Psoas muscle (tissue), 7 donors: ENCODE measurements at regions not wholly inside any gene's neighbourhood (a gene's known extent, or its start where the extent isn't known, plus 50 kb on each side); places are given as distances from the start of the nearest gene placed in this dataset.
A peak's percentile ranks its signal among the peaks of the same experiment; 100 is the strongest.

Experiments
- ATAC-seq, 4 donors: fragments of 200-7000 bp; cut with Tn5 transposase; one replicate each; pipeline ENCODE4 v1.9.1; 2020; ENCODE audit warnings: moderate library complexity in 3 of 4, mild to moderate bottlenecking in 2 of 4
- DNase-seq, 2 donors: peaks; one replicate each; pipeline ENCODE4 v3.0.0-alpha.2; 2020
- H3K27ac ChIP-seq: fragments of 200-600 bp; one replicate; pipeline ENCODE4 v1.8.0; 2022
- H3K27me3 ChIP-seq, 3 donors: fragments of 200-600 bp in 1 of 3; one replicate each; pipeline versions ENCODE4 v1.6.1 to v1.8.0; 2013 to 2022; ENCODE audit warnings: low read length in 2 of 3, mild to moderate bottlenecking in 2 of 3, moderate library complexity in 1 of 3; ENCODE audit not compliant: insufficient read depth in 3 of 3
- H3K36me3 ChIP-seq, 2 donors: fragments of 200-600 bp in 1 of 2; one replicate each; pipeline versions ENCODE4 v1.6.1 to v1.8.0; 2013 to 2022; ENCODE audit warnings: low read depth in 1 of 2, mild to moderate bottlenecking in 1 of 2, moderate library complexity in 1 of 2; ENCODE audit not compliant: insufficient read depth in 1 of 2
- H3K4me1 ChIP-seq: fragments of 200-600 bp; one replicate; pipeline ENCODE4 v1.8.0; 2022
- H3K4me3 ChIP-seq: fragments of 200-600 bp; one replicate; pipeline ENCODE4 v1.8.0; 2022; ENCODE audit warnings: mild to moderate bottlenecking
- H3K9me3 ChIP-seq: fragments of 200-600 bp; one replicate; pipeline ENCODE4 v1.8.0; 2022
- WGBS, 3 donors: extraction: QIAGEN DNeasy Blood & Tissue Kit; methylation state at CpG; one replicate each; pipeline versions ENCODE4 v1.1.6 to v1.1.7; 2013; 5-methylcytosine and 5-hydroxymethylcytosine counted together
- intact Hi-C, 2 donors: fragments of 100-400 bp; cut with DNase I; formaldehyde crosslinking; loops; one replicate each; pipeline versions ENCODE4 v1.11.0 to v1.14.2; 2022
- TF ChIP-seq, protein P1 (sequence below): fragments of 200-600 bp; IDR thresholded peaks from one replicate; pipeline ENCODE4 v1.8.0; 2022; ENCODE audit warnings: antibody characterized with exemption
- donor health status: healthy with polysubstance abuse.
- donor health status: DM: no; HTN: no; CAD: no; lungs with moderate emphysema.
- donor health status: Bipolar disorder and iron deficiency.
- donor health status: healthy.
- donor health status: DM: yes; HTN: yes; CAD: no.
- donor health status: DM: no; HTN: no; CAD: no.
- donor health status: DM: yes; HTN: yes; CAD: no.

DNA sequence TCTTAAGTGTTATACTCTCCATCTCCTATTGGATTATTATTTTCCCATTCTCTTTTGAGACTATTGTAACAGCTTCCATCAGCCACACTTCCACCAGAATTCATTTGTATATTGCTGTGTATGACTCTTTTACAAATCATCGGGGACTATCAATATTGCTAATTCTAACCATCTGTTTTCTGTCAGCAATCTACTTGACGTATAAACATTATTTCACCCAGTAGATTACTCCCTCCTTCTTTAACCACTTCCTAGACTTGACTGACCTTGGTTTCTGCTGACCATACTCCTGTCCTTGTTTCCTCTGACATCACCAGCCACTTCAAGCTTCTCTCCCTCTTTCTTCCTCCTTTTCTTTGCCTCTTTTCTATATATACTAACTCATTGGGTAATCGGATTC, 402.9 kb downstream of the PCDH18 start:
- 78 to 86% (median 82%) methylated on average over 3 of the region's 3 CpGs for WGBS, 3 donors
- ATAC-seq, result no peak
- TF ChIP-seq, protein P1, sequence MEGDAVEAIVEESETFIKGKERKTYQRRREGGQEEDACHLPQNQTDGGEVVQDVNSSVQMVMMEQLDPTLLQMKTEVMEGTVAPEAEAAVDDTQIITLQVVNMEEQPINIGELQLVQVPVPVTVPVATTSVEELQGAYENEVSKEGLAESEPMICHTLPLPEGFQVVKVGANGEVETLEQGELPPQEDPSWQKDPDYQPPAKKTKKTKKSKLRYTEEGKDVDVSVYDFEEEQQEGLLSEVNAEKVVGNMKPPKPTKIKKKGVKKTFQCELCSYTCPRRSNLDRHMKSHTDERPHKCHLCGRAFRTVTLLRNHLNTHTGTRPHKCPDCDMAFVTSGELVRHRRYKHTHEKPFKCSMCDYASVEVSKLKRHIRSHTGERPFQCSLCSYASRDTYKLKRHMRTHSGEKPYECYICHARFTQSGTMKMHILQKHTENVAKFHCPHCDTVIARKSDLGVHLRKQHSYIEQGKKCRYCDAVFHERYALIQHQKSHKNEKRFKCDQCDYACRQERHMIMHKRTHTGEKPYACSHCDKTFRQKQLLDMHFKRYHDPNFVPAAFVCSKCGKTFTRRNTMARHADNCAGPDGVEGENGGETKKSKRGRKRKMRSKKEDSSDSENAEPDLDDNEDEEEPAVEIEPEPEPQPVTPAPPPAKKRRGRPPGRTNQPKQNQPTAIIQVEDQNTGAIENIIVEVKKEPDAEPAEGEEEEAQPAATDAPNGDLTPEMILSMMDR, result no peak

DNA sequence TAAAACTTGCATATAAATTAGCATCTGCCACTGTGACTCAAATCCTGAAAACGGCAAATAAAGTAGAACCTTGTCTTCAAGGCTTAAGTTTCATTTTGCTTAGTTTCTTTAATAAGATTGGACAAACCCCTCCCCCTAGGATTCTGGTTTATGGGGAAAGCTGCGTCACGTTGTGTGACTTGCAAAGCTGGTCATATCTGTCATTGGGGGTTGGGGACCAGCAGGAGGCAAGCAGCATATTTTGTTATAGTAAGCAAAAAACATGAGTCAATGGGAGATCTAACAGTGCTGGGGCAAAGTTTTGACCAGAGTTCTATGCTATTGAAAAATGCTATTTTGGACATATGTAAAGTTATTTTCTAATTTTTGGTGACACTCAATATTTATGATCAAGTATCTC, 407.3 kb downstream of the PCDH18 start:
- peak in 1 of 4 donors; percentile 66 for ATAC-seq
- peak in 1 of 2 donors; percentile 28 for DNase-seq
- intact Hi-C loops, result loop anchor here (10.0 kb wide), 6 partner anchors 740 to 1560 kb away; no protein-coding TSS in a partner anchor

More for the DNA sequence above, 402.9 kb downstream of the PCDH18 start:
- Histone ChIP-seq H3K36me3 (no peaks in the 10 kb centered on the region), H3K4me3 (no peak overlapping the region), H3K27me3 (no peaks in the 10 kb centered on the region), H3K4me1 (no peaks in the 10 kb centered on the region), H3K9me3 (no peaks in the 10 kb centered on the region), H3K27ac (no peak overlapping the region)
- no peak for DNase-seq
- intact Hi-C loops, result loop anchor here (10.0 kb wide), 6 partner anchors 735 to 1555 kb away; no protein-coding TSS in a partner anchor

DNA sequence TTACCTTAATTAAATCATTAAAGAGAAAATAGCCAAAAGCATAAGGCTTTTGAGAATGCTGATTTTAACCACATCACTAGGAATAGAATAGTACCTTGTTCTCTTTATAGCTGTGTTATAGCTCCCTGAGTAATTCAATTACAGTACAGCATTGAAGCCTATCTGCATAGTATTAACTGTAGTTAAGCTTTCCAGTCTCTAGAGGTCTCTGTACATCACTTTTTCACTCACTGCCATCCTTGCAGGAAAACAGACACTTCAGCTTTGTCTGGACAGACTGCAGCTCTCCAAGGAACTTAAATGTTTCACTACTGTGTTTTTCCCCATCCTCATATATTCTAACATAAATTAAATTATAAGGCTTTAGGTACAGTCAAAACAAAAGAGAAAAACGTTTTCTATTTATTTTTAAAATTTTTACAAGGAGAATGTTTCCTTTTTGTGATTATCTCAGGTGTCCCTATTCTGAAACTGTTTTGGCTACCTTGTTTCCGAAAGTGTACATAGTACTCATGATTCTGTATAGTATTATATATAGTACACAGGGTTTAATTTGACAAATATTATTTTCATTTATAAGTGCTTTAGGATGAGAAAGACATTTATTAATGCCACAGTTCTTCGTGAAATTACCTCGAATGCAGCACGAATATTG, 407.9 kb downstream of the PCDH18 start:
- intact Hi-C loops, result loop anchor here (10.0 kb wide), 6 partner anchors 740 to 1560 kb away; no protein-coding TSS in a partner anchor
- TF ChIP-seq, protein P1, result peak; percentile 58
- Histone ChIP-seq H3K36me3 (no peaks in the 10 kb centered on the region), H3K4me3 (peak overlapping the region; percentile 53), H3K9me3 (no peaks in the 10 kb centered on the region), H3K27me3 (no peaks in the 10 kb centered on the region), H3K27ac (no peak overlapping the region), H3K4me1 (no peaks in the 10 kb centered on the region)
- no peak for DNase-seq
- peak; percentile 68 to 96 (median 86) for ATAC-seq
- 9 to 36% (median 15%) methylated on average over 5 of the region's 5 CpGs for WGBS, 3 donors

More for the DNA sequence above, 407.3 kb downstream of the PCDH18 start:
- Histone ChIP-seq H3K27ac (no peak overlapping the region), H3K27me3 (no peaks in the 10 kb centered on the region), H3K36me3 (no peaks in the 10 kb centered on the region), H3K4me1 (no peaks in the 10 kb centered on the region), H3K9me3 (no peaks in the 10 kb centered on the region), H3K4me3 (peak overlapping the region; percentile 53)
- WGBS, 3 donors, result 13 to 24% (median 20%) methylated on average over 3 of the region's 3 CpGs
- TF ChIP-seq, protein P1, result no peak

DNA sequence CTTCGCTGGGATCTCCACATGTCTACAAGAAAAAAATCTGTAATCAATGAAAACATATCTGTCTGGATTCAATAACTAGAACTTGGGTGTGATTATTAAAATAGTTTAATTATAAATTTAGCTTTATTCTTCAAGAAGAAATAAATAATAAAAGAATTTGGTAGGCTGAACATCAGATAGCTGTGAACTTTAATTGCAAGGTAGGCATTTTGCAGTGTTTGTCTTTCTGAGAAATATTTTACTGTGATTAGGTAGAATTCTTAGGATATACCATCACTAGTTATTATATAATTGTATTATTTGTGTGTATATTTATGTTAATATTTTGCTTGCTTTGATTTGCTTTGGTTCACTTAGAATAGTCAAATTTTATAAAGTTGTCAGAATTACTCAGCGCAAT, 409.4 kb downstream of the PCDH18 start:
- Histone ChIP-seq H3K27me3 (no peaks in the 10 kb centered on the region), H3K36me3 (no peaks in the 10 kb centered on the region), H3K27ac (no peak overlapping the region), H3K4me1 (no peaks in the 10 kb centered on the region), H3K9me3 (no peaks in the 10 kb centered on the region), H3K4me3 (no peak overlapping the region)
- no peak for DNase-seq
- 93 to 97% (median 96%) methylated on average over 2 of the region's 2 CpGs for WGBS, 3 donors
- TF ChIP-seq, protein P1, result no peak
- intact Hi-C loops, result loop anchor here (10.0 kb wide), 6 partner anchors 742 to 1562 kb away; no protein-coding TSS in a partner anchor
- no peak for ATAC-seq
